B cell (primary cell): ENCODE measurements at regions not wholly inside any gene's neighbourhood (a gene's known extent, or its start where the extent isn't known, plus 50 kb on each side); places are given as distances from the start of the nearest gene placed in this dataset.

Experiments
- ATAC-seq: fragments of 200-7000 bp; cut with Tn5 transposase; one replicate; pipeline ENCODE4 v1.10.0; 2021; ENCODE audit warnings: low read depth, mild to moderate bottlenecking, moderate number of reproducible peaks, moderate library complexity
- CTCF ChIA-PET: fragments of 350-600 bp; sonication (Branson Sonifier 250); formaldehyde crosslinking; loops from one replicate; lab custom pipeline; 2021; ENCODE audit warnings: antibody characterized with exemption, inconsistent platforms; lab: Charles Lee
- POLR2A ChIA-PET: fragments of 350-600 bp; sonication (Branson Sonifier 250); formaldehyde crosslinking; loops from one replicate; lab custom pipeline; 2021; ENCODE audit warnings: antibody characterized with exemption; lab: Charles Lee
- DNase-seq: peaks from one replicate; pipeline ENCODE4 v3.0.0; 2013
- H2AFZ ChIP-seq: 2 replicates; pipeline ENCODE4 v1.6.1; 2012; ENCODE audit warnings: mild to moderate bottlenecking, low read depth, low read length; ENCODE audit not compliant: insufficient read depth, poor library complexity, severe bottlenecking
- H3K27ac ChIP-seq, 2 donors: 1 replicate in 1 of 2; 2 replicates in 1 of 2; pipeline ENCODE4 v1.5.1; 2012 to 2013; ENCODE audit warnings: low read length in 2 of 2, mild to moderate bottlenecking in 2 of 2, moderate library complexity in 1 of 2
- H3K27me3 ChIP-seq, 4 experiments: fragments of 200-600 bp in 1 of 4; sonication (generic) in 1 of 4; replicated peaks in 1 of 4; 1 replicate in 2 of 4; 2 replicates in 2 of 4; pipeline versions ENCODE4 v1.6.1 to v1.7.0; 2013 to 2016; ENCODE audit warnings: low read length in 3 of 4, mild to moderate bottlenecking in 2 of 4, mixed read lengths in 1 of 4, moderate library complexity in 1 of 4; ENCODE audit not compliant: insufficient read depth in 4 of 4, control insufficient read depth in 3 of 4; ENCODE audit errors: control extremely low read depth in 1 of 4
- H3K36me3 ChIP-seq, 2 experiments: replicated peaks in 1 of 2; 1 replicate in 1 of 2; 2 replicates in 1 of 2; pipeline versions ENCODE4 v1.6.1 to v1.7.1; 2013; ENCODE audit warnings: low read length in 1 of 2; ENCODE audit not compliant: insufficient read depth in 2 of 2, control insufficient read depth in 1 of 2; ENCODE audit errors: control extremely low read depth in 1 of 2, extremely low read depth in 1 of 2
- H3K4me1 ChIP-seq, 2 donors: fragments of 200-600 bp in 1 of 2; sonication (generic) in 1 of 2; 1 replicate in 1 of 2; 2 replicates in 1 of 2; pipeline versions ENCODE4 v1.5.1 to v1.6.1; 2013 to 2017; ENCODE audit warnings: low read length in 2 of 2; ENCODE audit not compliant: control insufficient read depth in 2 of 2, insufficient read depth in 2 of 2
- H3K4me2 ChIP-seq: replicated peaks from 2 replicates; pipeline ENCODE3; 2012; ENCODE audit warnings: mild to moderate bottlenecking, low read depth, low read length; ENCODE audit not compliant: poor library complexity, severe bottlenecking
- H3K4me3 ChIP-seq, 5 experiments: fragments of 200-600 bp in 1 of 5; sonication (generic) in 1 of 5; 1 replicate in 3 of 5; 2 replicates in 2 of 5; pipeline versions ENCODE4 v1.5.1 to v1.7.0; 2011 to 2016; ENCODE audit warnings: low read length in 4 of 5, mild to moderate bottlenecking in 4 of 5, low read depth in 2 of 5, control low read depth in 1 of 5, moderate library complexity in 1 of 5; ENCODE audit not compliant: insufficient read depth in 1 of 5; ENCODE audit errors: control extremely low read depth in 1 of 5, extremely low read depth in 1 of 5
- H3K79me2 ChIP-seq: fragments of 200-600 bp; sonication (generic); one replicate; pipeline ENCODE4 v1.6.0; 2016; ENCODE audit warnings: low read length; ENCODE audit not compliant: control insufficient read depth, insufficient read depth
- H3K9ac ChIP-seq: fragments of 200-600 bp; sonication (generic); 2 replicates; pipeline ENCODE4 v1.6.1; 2017; ENCODE audit warnings: mild to moderate bottlenecking, low read length, moderate library complexity
- H3K9me3 ChIP-seq, 3 donors: one replicate each; pipeline versions ENCODE4 v1.6.1 to v1.7.1; 2013; ENCODE audit warnings: low read length in 2 of 3; ENCODE audit not compliant: control insufficient read depth in 2 of 3, insufficient read depth in 1 of 3; ENCODE audit errors: control extremely low read depth in 1 of 3
- H4K20me1 ChIP-seq: 2 replicates; pipeline ENCODE4 v1.6.0; 2012; ENCODE audit warnings: mild to moderate bottlenecking, low read length; ENCODE audit not compliant: insufficient read depth, control insufficient read depth, poor library complexity, severe bottlenecking
- H3K27ac Mint-ChIP-seq: one replicate; pipeline ENCODE4 v1.8.0; 2021; ENCODE audit warnings: mixed read lengths
- H3K27me3 Mint-ChIP-seq: one replicate; pipeline ENCODE4 v1.8.0; 2021; ENCODE audit warnings: mixed read lengths
- H3K4me1 Mint-ChIP-seq: one replicate; pipeline ENCODE4 v1.8.0; 2021; ENCODE audit warnings: mixed read lengths
- H3K4me3 Mint-ChIP-seq: one replicate; pipeline ENCODE4 v1.8.0; 2021; ENCODE audit warnings: mixed read lengths
- H3K9me3 Mint-ChIP-seq: one replicate; pipeline ENCODE4 v1.8.0; 2022; ENCODE audit warnings: mixed read lengths; ENCODE audit not compliant: insufficient read depth
- CTCF ChIP-seq: fragments of 200-600 bp; IDR thresholded peaks from one replicate; pipeline ENCODE4 v1.8.0; 2022; ENCODE audit warnings: antibody characterized with exemption, mild to moderate bottlenecking
- EZH2 ChIP-seq: IDR thresholded peaks from 2 replicates; pipeline ENCODE4 v1.6.1; 2012; ENCODE audit warnings: borderline replicate concordance, low read depth, mild to moderate bottlenecking, moderate library complexity, low read length; ENCODE audit not compliant: insufficient read depth, poor library complexity, severe bottlenecking
- WGBS: methylation state at CpG from one replicate; pipeline ENCODE4 v1.1.5; 2013; ENCODE audit warnings: missing lambda C conversion rate; ENCODE audit not compliant: insufficient coverage; 5-methylcytosine and 5-hydroxymethylcytosine counted together
- intact Hi-C: fragments of 100-400 bp; cut with micrococcal nuclease; formaldehyde crosslinking; loops from one replicate; pipeline ENCODE4 v1.10.0; 2022

- TF ChIP-seq CTCF (no peak), EZH2 (no peak)
- DNase-seq = no peak
- H3K9ac ChIP-seq = no peak overlapping the region
- H3K4me1 Mint-ChIP-seq = no peaks in the 10 kb centered on the region
- H3K79me2 ChIP-seq = no peaks in the 10 kb centered on the region
- no peaks in the 10 kb centered on the region for H3K36me3 ChIP-seq
- no peaks in the 10 kb centered on the region for H3K9me3 Mint-ChIP-seq
- ChIA-PET CTCF (no interaction called here), POLR2A (no interaction called here)
- H3K27me3 Mint-ChIP-seq = no peaks in the 10 kb centered on the region
- H3K27me3 ChIP-seq = no peaks in the 10 kb centered on the region
- no peaks in the 10 kb centered on the region for H4K20me1 ChIP-seq
- no peak overlapping the region for H3K4me3 ChIP-seq
- no peak overlapping the region for H3K27ac Mint-ChIP-seq
- no peak overlapping the region for H3K27ac ChIP-seq
- no peak for ATAC-seq
- no peaks in the 10 kb centered on the region for H3K4me1 ChIP-seq
- H3K4me2 ChIP-seq = no peak overlapping the region
- H3K4me3 Mint-ChIP-seq = no peak overlapping the region
- no peak overlapping the region for H2AFZ ChIP-seq
- H3K9me3 ChIP-seq = peaks cover 0 to 2% (median 0%) of the 10 kb centered on the region in 3 donors
- intact Hi-C loops = no loop called here
Measured at GRCh38 chr9:2496934-2497333, 124.7 kb upstream of the VLDLR start.

- no peak for DNase-seq
- Histone ChIP-seq H2AFZ (no peak overlapping the region), H3K9ac (no peak overlapping the region), H3K79me2 (no peaks in the 10 kb centered on the region), H3K4me2 (no peak overlapping the region), H3K36me3 (no peaks in the 10 kb centered on the region), H3K27me3 (no peaks in the 10 kb centered on the region), H3K9me3 (peaks cover 0 to 2% (median 0%) of the 10 kb centered on the region in 3 donors), H3K4me1 (no peaks in the 10 kb centered on the region), H3K4me3 (no peak overlapping the region), H3K27ac (no peak overlapping the region), H4K20me1 (no peaks in the 10 kb centered on the region)
- TF ChIP-seq EZH2 (no peak), CTCF (no peak)
- Mint-ChIP-seq H3K27me3 (no peaks in the 10 kb centered on the region), H3K27ac (no peak overlapping the region), H3K4me3 (no peak overlapping the region), H3K4me1 (no peaks in the 10 kb centered on the region), H3K9me3 (no peaks in the 10 kb centered on the region)
- no peak for ATAC-seq
- WGBS = 50% methylated on average over 2 of the region's 5 CpGs
- ChIA-PET CTCF (no interaction called here), POLR2A (no interaction called here)
- intact Hi-C loops = no loop called here
Measured at GRCh38 chr9:2497666-2498400, 123.8 kb upstream of the VLDLR start.
